Body of pancreas (tissue), 4 donors: ENCODE measurements at regions not wholly inside any gene's neighbourhood (a gene's known extent, or its start where the extent isn't known, plus 50 kb on each side); places are given as distances from the start of the nearest gene placed in this dataset.

Source experiments
- CTCF ChIP-seq, 7 experiments: fragments of 450-650 bp in 4 of 7; fragments of 200-600 bp in 3 of 7; sonication (generic) in 3 of 7; IDR thresholded peaks; one replicate each; pipeline ENCODE4 v1.5.1; 2016 to 2019; ENCODE audit warnings: antibody characterized with exemption in 7 of 7
- POLR2A ChIP-seq, 3 donors: fragments of 450-650 bp; IDR thresholded peaks; one replicate each; pipeline ENCODE4 v1.6.1; 2016; ENCODE audit warnings: antibody characterized with exemption in 3 of 3, mild to moderate bottlenecking in 2 of 3

- no peak for TF ChIP-seq CTCF (IDR thresholded peaks at IDR 0.05)
- TF ChIP-seq POLR2A (IDR thresholded peaks at IDR 0.05) = no peak
These were observed 183.2 kb upstream of the HS3ST1 start for GRCh38 chr4:11611868-11612267.
